T-helper 2 cell treated with Interferon-gamma antibody and Interleukin-4, amounts not matched to agents 5 μg/mL and 100 μg/mL, for 36 hours (primary cell): ENCODE measurements at regions not wholly inside any gene's neighbourhood (a gene's known extent, or its start where the extent isn't known, plus 50 kb on each side); places are given as distances from the start of the nearest gene placed in this dataset.

Source experiments
- DNase-seq: peaks from one replicate; pipeline ENCODE4 v3.0.0; 2021; ENCODE audit warnings: low spot score
- H3K27ac Mint-ChIP-seq: one replicate; pipeline ENCODE4 v1.8.0; 2021; ENCODE audit warnings: mild to moderate bottlenecking, mixed read lengths
- H3K27me3 Mint-ChIP-seq: one replicate; pipeline ENCODE4 v1.8.0; 2021; ENCODE audit warnings: low read depth, mixed read lengths
- H3K36me3 Mint-ChIP-seq: one replicate; pipeline ENCODE4 v1.8.0; 2021; ENCODE audit warnings: low read depth, mixed read lengths
- H3K4me1 Mint-ChIP-seq: one replicate; pipeline ENCODE4 v1.8.0; 2021; ENCODE audit warnings: low read depth, mixed read lengths
- H3K4me3 Mint-ChIP-seq: one replicate; pipeline ENCODE4 v1.8.0; 2022; ENCODE audit warnings: mild to moderate bottlenecking, moderate library complexity, mixed read lengths
- H3K9me3 Mint-ChIP-seq: one replicate; pipeline ENCODE4 v1.8.0; 2021; ENCODE audit warnings: mixed read lengths

DNA sequence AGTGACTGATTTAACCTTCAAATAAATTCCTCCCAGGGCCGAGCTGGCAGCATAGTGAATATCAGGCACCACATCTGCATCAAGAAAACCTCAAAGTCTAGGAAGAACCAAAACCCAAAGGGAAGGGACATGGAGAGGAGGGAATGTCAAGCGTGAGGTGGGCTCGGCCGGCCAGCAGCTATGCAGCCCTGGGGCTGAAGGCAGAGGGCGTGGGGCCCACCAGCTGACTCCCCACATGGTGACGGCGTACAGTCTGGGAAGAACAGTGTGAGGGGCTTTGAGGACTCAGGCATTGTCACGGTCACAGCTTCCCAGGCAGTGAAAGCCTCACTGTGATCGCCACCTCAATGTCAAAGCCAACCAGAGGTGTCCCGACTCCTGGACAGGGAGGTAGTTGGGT is 412.5 kb downstream of the SHANK2 start:
- H3K4me3 Mint-ChIP-seq, result no peak overlapping the region
- no peaks in the 10 kb centered on the region for H3K27me3 Mint-ChIP-seq
- no peaks in the 10 kb centered on the region for H3K36me3 Mint-ChIP-seq
- H3K4me1 Mint-ChIP-seq, result no peaks in the 10 kb centered on the region
- no peak for DNase-seq
- H3K9me3 Mint-ChIP-seq, result peaks cover 7% of the 10 kb centered on the region
- no peak overlapping the region for H3K27ac Mint-ChIP-seq

DNA sequence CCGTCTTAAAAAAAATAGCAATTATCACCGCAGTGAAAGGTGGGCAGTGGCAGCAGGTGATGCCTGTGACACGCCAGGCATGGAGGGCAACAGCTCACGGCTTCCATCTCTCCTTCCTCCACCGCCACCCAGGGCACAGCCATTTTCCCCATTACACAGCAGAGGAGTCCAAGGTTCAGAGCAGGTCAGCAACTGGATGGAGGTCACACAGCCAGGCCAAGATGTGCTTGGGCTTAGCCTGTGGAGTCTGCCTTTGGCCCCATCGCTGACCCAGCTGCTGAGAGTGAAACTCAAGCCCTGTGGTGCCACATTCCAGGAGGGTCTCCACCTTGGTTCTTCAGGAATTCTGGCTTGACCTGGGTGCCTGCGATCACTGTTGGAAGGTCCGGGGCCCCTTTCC is 411.1 kb downstream of the SHANK2 start:
- no peak for DNase-seq
- Mint-ChIP-seq H3K27me3 (no peaks in the 10 kb centered on the region), H3K4me3 (no peak overlapping the region), H3K27ac (no peak overlapping the region), H3K36me3 (no peaks in the 10 kb centered on the region), H3K4me1 (no peaks in the 10 kb centered on the region), H3K9me3 (peaks cover 7% of the 10 kb centered on the region)

DNA sequence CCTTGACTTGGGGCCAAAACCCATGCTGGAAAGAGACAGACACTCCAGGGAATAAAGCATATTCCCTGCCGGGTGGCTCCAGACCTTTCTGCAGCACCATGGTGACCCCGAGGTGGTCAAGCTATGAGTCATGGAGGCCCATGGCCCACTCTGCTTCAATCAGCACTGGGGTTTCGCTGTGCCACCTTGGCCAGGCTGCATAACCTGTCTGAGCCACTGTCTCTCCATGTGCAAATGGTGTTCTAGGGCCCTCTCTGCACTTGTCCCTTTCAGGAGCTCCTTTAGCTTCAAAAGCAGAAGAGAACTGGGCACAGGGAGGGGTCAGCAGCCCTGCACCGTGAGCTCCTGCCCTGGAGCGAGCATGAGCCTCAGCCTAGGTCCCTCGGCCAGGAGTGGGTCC is 410.1 kb downstream of the SHANK2 start:
- H3K9me3 Mint-ChIP-seq, result peaks cover 7% of the 10 kb centered on the region
- DNase-seq, result no peak
- H3K27ac Mint-ChIP-seq, result no peak overlapping the region
- H3K4me1 Mint-ChIP-seq, result no peaks in the 10 kb centered on the region
- no peaks in the 10 kb centered on the region for H3K27me3 Mint-ChIP-seq
- H3K4me3 Mint-ChIP-seq, result no peak overlapping the region
- no peaks in the 10 kb centered on the region for H3K36me3 Mint-ChIP-seq

DNA sequence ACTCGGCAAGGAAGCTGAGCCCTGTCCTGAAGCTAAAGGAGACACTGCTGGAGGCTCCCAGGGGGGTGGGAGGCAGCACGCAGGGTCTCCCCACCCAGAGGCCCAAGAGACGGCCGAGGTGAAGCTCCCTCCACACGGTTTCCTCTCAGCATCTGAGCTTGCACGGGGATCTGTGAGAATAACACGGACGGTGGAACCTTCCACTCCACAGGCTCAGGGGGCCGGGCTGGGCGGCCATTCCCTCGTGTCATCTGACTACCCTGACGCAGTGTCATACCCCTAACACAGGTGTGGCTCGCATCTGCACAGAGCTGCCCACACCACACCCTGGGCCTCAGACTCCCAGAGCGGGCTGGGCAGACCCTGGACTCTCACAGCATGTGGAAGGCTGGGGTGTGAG is 409.7 kb downstream of the SHANK2 start:
- Mint-ChIP-seq H3K9me3 (peaks cover 7% of the 10 kb centered on the region), H3K4me1 (no peaks in the 10 kb centered on the region), H3K27me3 (no peaks in the 10 kb centered on the region), H3K27ac (no peak overlapping the region), H3K4me3 (no peak overlapping the region), H3K36me3 (no peaks in the 10 kb centered on the region)
- no peak for DNase-seq

DNA sequence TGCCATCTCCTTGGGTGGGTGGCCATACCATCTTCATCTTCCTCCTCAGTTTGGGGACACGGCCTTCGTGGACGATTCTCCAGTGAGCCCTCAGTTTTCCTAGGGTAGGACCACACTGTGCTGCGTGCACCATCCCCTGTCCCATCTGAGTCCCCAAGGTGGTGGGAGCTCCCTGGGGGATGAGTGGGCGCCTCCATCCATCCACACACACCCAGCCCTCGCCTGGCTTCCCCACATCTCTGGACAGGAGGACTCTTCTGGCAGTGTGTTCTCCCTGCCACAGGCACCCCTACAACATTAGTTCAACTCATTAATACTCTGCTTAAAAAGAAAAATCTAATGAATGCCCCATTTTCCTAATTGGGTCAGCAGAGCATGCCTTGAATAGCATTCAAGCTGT is 408.5 kb downstream of the SHANK2 start:
- no peak for DNase-seq
- Mint-ChIP-seq H3K4me1 (no peaks in the 10 kb centered on the region), H3K36me3 (no peaks in the 10 kb centered on the region), H3K4me3 (no peak overlapping the region), H3K27ac (no peak overlapping the region), H3K9me3 (no peaks in the 10 kb centered on the region), H3K27me3 (no peaks in the 10 kb centered on the region)

DNA sequence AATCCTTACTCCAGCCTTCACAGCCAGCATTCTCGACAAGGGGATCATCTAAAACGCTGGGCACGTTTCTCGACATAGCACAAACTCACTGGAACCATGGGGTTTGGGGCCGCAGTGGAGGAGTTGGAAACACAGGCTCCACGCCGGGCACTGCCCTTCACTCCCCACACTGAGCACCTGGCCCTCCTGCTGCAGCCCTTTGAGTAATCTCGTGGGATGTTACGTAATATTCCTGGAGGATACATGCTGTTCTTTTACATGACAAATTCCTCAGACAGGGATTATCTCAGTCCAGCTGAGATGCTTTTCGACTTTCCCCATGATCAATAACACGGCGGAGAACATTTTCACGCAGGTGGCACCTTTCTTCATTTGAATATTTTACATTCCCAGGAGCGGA is 408.0 kb downstream of the SHANK2 start:
- Mint-ChIP-seq H3K36me3 (no peaks in the 10 kb centered on the region), H3K27me3 (no peaks in the 10 kb centered on the region), H3K27ac (no peak overlapping the region), H3K4me1 (no peaks in the 10 kb centered on the region), H3K4me3 (no peak overlapping the region), H3K9me3 (no peaks in the 10 kb centered on the region)
- DNase-seq, result no peak

DNA sequence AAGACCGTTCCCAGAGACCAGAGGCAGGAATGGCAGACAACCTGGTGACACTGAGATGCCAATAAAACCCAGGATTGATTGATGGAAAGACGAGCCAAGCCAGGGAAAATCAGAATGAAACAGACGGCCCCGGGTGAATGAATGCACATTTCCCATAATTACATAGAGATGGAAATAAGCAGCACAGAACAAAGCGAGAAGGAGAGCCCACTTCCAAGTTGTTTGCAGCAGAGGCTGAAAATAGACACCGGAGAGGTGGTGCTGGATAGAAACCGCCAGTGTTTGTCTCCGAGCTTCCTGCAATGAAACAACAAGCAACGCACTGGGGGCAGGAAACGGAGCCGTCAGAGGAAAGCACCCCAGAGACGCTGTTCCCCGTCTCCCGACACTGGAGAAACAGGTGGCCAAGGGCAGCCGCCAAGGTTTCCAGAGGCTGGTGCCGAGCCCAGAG is 406.8 kb downstream of the SHANK2 start:
- Mint-ChIP-seq H3K4me3 (no peak overlapping the region), H3K27me3 (no peaks in the 10 kb centered on the region), H3K4me1 (no peaks in the 10 kb centered on the region), H3K36me3 (no peaks in the 10 kb centered on the region), H3K27ac (no peak overlapping the region), H3K9me3 (no peaks in the 10 kb centered on the region)
- DNase-seq, result no peak

DNA sequence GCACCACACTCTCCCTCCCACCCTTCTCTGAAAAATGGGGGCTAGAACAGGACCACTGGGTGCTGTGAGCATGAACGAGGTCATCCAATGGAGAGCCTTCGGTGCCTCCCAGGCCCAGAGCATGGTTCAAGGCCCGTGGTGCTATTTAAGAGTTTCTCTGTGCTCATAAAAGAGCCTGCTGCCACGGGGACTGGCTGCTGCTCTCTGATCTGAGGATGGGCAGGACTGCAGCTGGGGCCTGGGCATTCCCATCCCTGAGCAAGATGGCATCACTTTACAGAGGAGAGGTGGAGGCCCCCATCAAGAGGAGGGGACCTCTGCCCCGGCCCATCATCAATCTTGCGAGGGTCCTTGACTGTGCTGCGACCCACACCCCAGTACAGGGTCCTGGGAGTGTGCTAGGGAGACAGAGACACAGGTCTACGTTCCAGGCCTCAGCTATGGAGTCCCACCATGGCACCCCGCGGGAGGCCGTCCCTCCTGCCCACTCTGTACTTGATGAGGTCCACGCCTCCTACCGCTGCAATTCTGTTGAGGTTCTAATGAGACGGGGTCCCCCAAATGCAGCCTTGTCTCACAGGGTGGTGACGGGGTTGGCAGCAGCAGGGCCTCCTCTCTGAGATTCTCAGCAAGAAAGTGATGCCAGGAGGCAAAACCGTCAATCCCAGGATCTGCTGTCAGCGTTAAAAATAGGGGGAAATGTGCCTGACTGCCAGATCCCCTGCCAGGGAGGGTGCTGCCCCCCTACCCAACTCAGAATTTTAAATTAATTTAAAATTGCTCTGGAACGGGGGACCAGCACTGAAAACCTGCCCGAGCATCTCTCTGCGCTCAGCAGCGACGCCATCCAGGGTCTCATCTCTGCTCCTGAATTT is 405.4 kb downstream of the SHANK2 start:
- Mint-ChIP-seq H3K4me1 (no peaks in the 10 kb centered on the region), H3K27me3 (no peaks in the 10 kb centered on the region), H3K27ac (no peak overlapping the region), H3K36me3 (no peaks in the 10 kb centered on the region), H3K9me3 (no peaks in the 10 kb centered on the region), H3K4me3 (no peak overlapping the region)
- DNase-seq, result no peak

DNA sequence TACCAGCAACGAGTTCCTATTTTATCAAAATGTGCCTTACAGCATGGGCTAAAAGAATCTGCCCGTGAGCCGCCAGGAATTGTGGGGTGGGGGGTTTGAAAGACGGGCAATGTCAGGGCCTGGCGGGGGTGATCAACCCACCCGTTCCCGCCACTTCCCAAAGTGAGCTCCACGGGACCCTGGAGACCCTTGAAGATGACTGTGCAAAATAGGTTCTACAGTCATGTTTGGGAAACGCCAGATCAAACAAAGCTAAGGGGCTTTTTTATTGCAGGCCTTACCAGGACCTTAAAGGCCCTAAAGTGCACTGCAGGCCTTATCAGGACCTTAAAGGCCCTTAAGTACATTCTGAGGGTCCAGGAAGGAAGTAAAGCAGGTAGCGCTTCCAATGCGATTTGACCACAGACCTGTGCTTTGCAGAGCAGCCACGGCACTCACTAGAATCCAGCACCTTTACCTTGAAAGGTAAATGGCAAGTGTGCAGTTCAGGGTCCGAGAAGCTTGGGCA is 404.1 kb downstream of the SHANK2 start:
- Mint-ChIP-seq H3K27ac (no peak overlapping the region), H3K36me3 (no peaks in the 10 kb centered on the region), H3K27me3 (no peaks in the 10 kb centered on the region), H3K4me3 (no peak overlapping the region), H3K4me1 (no peaks in the 10 kb centered on the region), H3K9me3 (no peaks in the 10 kb centered on the region)
- no peak for DNase-seq

DNA sequence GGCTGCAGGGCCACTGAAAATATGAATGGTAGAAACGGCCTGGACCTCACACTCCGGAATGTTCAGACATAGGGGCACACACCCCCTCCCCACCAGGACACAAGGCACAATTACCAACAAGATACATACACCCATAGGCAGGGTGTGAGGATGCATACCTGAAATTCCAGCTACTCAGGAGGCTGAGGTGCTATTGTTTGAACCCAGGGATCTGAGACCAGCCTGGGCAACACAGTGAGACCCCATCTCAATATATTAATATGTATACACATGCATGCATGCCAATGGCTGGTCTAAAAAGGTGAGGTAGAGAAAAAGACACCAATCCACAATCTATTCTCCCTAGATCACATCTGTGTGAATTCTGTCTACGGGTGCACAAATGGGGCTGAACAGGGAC is 403.3 kb downstream of the SHANK2 start:
- Mint-ChIP-seq H3K4me1 (no peaks in the 10 kb centered on the region), H3K9me3 (no peaks in the 10 kb centered on the region)

DNA sequence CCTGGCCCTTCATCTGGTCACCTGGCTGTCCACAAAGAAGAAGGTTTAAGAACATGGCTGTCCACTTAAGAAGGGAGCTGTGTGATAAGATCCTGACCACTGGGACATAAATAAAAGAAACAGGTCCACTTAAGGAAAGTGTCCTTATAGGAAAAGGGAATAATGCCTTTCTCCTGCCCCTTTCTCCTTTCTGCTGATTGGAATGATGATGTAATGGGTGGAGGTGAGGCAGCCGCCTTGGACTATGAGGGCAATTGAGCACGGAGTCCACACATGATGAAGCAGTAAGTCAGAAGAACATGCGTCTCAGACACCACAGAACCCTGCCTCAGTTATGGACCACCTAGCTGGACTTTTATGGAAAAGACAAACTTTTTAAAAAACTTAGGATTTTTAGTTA is 401.1 kb downstream of the SHANK2 start:
- Mint-ChIP-seq H3K4me1 (no peaks in the 10 kb centered on the region), H3K9me3 (no peaks in the 10 kb centered on the region), H3K36me3 (no peaks in the 10 kb centered on the region), H3K27ac (no peak overlapping the region), H3K27me3 (no peaks in the 10 kb centered on the region), H3K4me3 (no peak overlapping the region)
- DNase-seq, result no peak

More for the DNA sequence above, 403.3 kb downstream of the SHANK2 start:
- no peaks in the 10 kb centered on the region for H3K36me3 Mint-ChIP-seq
- no peak for DNase-seq
- no peaks in the 10 kb centered on the region for H3K27me3 Mint-ChIP-seq
- H3K27ac Mint-ChIP-seq, result no peak overlapping the region
- no peak overlapping the region for H3K4me3 Mint-ChIP-seq

DNA sequence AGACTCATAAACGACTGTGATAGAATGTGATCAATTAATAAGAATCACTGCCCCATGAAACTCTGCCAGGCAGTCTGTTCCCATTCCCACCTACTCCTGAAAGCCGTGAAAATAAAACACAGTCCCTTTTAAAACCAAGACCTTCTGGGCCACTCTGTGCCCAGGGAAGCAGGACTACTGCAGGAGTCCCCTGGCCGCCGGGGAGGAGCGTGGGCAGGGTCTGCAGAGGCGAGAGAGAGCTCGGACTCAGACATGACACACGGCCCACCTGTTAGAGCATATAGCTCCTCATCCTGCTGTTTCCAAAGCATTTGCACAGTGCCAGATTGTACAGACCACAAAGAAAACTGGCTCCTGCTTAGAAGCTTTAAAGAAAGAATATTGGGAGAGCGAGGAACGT is 400.5 kb downstream of the SHANK2 start:
- Mint-ChIP-seq H3K4me1 (no peaks in the 10 kb centered on the region), H3K27me3 (no peaks in the 10 kb centered on the region), H3K27ac (no peak overlapping the region), H3K4me3 (no peak overlapping the region), H3K36me3 (no peaks in the 10 kb centered on the region), H3K9me3 (no peaks in the 10 kb centered on the region)
- DNase-seq, result no peak

DNA sequence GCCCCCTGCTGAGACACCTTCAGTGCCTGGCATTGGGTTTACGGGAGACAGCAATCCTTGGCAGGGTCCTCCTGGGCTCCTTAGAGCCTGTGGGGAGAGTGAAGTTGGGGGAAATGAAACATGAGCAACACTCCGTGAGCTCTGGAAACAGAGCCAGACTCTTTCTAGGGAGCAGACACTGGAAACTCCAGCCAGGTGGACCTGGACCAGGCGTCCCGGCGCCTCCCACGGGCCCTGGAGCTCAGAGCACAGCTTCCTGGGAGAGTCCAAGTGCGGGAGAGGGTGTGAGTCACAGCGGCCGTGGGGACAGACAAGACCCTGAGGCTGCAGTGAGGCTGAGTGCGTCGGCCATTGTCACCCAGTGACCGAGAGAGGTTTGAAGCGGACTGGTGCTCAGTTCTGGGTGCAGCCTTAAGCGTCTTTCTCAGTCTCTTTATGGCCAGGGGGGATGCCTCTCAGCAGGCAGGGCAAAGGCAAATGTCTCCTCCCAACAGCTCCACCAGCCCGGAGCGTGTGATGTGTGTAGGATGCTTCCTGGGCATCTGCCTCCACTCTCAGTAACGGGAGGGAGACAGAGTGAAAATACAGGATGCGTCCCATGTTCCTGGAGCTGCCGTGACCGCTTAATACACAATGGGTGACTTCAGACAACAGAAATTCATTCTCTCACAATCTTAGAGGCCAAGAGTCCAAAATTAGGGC is 399.2 kb downstream of the SHANK2 start:
- DNase-seq, result no peak
- Mint-ChIP-seq H3K4me3 (no peak overlapping the region), H3K36me3 (no peaks in the 10 kb centered on the region), H3K27ac (no peak overlapping the region), H3K9me3 (no peaks in the 10 kb centered on the region), H3K27me3 (no peaks in the 10 kb centered on the region), H3K4me1 (no peaks in the 10 kb centered on the region)

DNA sequence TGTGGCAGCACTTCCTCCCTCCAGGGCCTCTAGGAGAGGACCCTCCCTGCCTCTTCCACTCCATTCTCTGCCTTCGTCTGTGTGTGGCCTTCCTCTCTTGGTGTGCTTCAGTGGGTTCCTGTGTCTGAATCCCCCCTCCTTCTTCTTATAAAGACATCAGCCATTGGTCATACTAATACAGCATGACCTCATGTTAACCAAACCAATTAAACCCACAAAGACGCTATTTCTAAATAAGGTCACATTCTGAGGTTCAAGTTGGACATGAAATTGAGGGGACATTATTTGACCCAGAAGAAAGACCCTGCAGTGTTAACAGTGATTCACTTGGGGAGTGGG is 398.6 kb downstream of the SHANK2 start:
- DNase-seq, result no peak
- no peaks in the 10 kb centered on the region for H3K9me3 Mint-ChIP-seq

More for the DNA sequence above, 398.6 kb downstream of the SHANK2 start:
- Mint-ChIP-seq H3K36me3 (no peaks in the 10 kb centered on the region), H3K4me1 (no peaks in the 10 kb centered on the region), H3K4me3 (no peak overlapping the region), H3K27me3 (no peaks in the 10 kb centered on the region), H3K27ac (no peak overlapping the region)
